MM.1S (cell line): ENCODE measurements at regions not wholly inside any gene's neighbourhood (a gene's known extent, or its start where the extent isn't known, plus 50 kb on each side); places are given as distances from the start of the nearest gene placed in this dataset.

Experiments used
- CTCF ChIP-seq: fragments of 300-600 bp; sonication (generic); IDR thresholded peaks from 2 replicates; pipeline ENCODE4 v1.5.1; 2016; ENCODE audit warnings: antibody characterized with exemption, low read length, mixed read lengths
- EZH2 ChIP-seq: fragments of 300-600 bp; sonication (generic); optimal IDR thresholded peaks from 2 replicates; pipeline ENCODE3; 2017; ENCODE audit warnings: low read depth, mild to moderate bottlenecking, antibody characterized with exemption, low read length, mixed read lengths

- TF ChIP-seq EZH2 = no peak
- TF ChIP-seq CTCF = no peak
These were observed 176.8 kb downstream of the RTP5 start for GRCh38 chr2:242046206-242046826.
